HG03442 (cell line): ENCODE measurements at regions not wholly inside any gene's neighbourhood (a gene's known extent, or its start where the extent isn't known, plus 50 kb on each side); places are given as distances from the start of the nearest gene placed in this dataset.

Source experiments
- ATAC-seq: cut with Tn5 transposase; IDR thresholded peaks from one replicate; pipeline ENCODE4 v1.9.1; 2021; ENCODE audit warnings: mild to moderate bottlenecking, moderate library complexity; ENCODE audit not compliant: unreplicated experiment

DNA sequence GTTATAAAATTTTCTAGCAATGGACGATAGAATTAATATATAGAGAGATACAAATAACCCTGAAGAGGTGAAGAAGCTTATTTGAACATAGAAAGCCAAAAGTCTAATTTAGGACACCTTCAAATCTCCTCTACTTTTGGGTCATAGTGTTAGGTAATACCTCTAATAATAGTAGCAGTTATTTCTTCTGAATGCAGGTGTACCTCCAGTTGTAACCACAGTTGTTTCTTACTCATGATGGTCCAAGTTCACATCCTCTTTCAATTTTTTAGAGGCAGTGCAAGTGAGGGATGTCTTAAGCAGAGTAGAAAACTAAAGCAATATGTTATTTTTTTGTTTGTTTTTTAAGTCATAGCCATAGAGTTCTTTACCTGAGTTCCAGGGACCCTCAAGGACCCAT, 429.5 kb downstream of the CCDC85A start:
- no peak for ATAC-seq

DNA sequence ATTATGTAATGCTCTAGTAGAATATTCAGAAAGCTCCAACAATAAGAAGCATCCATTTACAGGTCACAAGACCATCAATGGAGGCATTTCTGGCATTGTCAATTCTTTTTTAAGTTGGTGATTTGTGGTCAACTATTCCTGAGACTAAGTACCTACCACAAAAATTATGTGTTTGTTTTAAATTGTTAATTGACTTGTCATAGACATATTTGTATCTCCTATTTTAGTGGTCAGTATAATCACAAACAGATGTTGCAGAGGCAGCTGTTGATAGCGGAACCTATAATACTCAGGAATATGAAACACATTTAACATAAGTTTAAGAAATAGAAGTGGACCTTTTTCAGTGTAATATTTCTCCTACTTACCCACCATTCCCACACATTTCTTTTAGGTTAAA, 430.1 kb downstream of the CCDC85A start:
- ATAC-seq = no peak

DNA sequence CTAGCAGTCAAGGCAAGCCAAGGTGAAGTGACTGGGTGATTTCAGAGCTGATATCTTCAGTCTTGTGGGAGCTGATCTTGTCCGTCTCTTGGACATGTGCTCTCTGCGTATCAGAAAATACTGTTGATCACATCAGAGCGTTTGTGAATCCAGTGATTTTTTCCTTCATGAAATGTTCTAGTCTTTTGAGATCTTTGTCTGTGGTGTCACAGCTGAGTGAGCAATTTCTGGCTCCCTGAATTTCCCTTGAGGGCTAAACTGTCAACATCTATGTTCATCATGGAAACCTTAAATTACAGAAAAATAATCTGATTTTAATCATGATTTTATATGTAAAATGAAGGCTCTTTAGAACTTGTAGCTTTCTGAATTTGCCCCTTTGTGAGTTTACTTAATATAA, 432.0 kb downstream of the CCDC85A start:
- ATAC-seq = no peak

DNA sequence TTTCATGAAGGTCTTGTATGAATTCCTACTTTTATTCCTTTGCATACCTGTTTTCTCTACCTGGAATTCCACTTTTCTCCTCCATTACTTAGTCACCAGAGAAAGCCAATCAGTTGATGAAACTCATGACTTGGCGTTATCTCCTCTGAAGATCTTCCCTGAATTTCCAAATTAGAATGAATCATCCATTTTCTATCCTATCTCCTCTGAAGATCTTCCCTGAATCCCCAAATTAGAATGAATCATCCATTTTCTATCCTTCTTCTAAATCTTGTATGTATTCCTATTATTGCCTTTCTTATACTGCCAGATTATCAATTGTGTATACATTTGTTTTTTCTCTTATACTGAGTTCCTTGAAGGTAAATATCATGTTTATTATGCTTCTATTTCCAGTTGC, 440.4 kb downstream of the CCDC85A start:
- ATAC-seq = no peak

DNA sequence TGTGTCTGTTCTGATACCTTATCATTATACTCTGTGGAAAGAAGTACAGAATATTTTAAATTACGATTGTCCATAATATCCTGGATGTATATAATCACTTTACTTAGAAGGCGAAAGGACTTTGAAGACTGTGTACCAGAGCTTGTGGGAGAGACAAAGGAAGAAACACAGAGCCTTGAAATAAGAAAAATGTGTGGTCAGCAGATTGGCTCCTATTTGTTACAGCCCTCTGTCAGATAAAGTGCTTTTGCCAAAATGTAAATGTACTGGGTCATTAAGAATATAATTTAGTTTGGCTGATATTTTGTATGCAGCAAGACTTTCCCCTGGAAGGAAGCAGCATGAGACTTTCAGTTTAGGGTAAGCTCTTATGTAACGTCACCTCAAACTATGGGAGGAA, 443.1 kb downstream of the CCDC85A start:
- no peak for ATAC-seq

DNA sequence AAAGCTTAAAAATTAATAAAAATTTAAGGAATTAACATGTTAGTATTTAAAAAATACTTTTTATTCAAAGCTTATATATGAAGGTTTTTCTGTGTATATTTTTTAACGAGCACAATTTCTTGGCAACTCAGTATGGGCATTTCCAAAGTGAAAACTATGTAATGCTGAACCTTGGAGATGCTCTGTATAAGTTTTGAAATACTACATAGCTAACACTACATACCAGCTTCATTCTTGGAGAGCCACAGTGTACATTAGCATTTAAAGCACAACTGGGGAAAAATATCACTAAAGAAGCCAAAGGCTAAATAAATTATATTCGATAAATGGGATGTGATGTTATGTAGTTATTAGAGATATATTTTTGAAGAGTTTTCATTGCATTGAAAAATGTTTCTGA, 446.5 kb downstream of the CCDC85A start:
- ATAC-seq = no peak

DNA sequence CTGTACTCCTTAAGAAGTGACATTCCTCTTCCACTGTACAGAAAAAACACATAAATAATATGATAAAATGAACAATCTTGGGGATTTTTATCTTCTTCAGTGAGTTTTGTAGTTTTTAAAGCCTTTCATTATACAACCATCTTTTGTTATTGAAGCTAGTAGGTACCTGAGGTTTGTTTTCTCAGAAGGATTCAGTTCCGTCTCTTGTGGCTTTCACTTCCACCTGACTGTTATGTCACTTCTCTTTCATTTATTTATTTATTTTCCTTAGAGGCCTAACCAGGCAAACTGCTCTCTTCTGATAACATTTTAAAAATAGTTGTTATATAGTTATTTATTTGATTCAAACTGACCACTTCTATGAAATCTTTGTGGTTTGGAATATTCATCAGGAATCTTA, 464.2 kb downstream of the CCDC85A start:
- ATAC-seq = no peak

DNA sequence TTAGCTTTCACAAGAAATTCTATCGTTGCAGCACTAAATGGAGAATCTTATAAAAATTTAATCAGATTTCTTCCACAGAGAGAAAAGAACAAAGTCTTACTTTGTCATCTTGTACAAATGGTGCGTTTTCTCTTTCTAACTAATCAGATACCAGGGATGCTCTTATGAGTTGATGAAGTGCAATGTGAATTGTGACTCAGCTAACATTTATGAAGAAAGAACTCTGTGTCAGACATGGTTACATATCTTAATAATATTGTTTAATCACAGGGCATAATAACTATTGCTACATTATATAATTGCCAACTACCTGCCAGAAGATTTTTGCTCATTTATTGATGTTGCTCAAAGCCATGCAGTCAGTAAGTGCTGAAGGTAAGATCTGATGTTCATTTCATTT, 465.0 kb downstream of the CCDC85A start:
- ATAC-seq = no peak

DNA sequence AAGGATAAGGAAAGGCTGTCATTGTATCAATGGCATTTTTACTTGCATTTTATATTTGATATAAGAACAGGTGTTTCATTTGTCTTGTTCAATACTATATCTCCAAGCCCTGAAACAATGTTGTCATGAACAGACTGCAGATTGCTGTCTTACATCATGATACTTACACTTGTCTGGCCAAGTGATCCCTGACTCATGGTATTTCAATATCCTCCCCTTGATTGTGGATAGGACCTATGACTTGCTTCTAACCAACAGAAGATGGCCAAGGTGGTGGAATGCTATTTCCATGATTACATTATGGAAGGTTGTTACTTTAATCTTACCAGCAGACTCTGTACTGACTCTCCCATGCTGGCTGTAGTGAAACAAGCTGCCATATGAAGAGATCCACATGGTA, 471.1 kb downstream of the CCDC85A start:
- ATAC-seq = no peak

DNA sequence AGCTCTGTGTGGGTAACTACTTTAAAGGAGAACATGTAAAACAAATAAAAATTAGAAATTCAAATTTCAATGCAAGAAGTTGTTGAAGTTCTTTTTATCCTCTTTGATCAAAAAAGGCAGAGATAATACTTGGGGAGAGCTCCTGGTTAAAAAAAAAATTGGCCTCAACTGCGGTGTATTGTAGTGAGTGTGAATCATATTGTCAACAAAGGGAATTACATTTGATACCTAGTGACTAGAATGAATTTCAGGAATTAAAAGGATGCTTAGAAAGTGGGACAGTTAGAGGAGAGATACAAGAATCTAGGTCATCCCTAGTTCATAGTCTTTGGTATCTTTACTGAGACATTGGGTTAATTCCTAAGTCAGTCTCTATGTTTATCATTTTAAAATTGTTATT, 473.0 kb downstream of the CCDC85A start:
- ATAC-seq = no peak

DNA sequence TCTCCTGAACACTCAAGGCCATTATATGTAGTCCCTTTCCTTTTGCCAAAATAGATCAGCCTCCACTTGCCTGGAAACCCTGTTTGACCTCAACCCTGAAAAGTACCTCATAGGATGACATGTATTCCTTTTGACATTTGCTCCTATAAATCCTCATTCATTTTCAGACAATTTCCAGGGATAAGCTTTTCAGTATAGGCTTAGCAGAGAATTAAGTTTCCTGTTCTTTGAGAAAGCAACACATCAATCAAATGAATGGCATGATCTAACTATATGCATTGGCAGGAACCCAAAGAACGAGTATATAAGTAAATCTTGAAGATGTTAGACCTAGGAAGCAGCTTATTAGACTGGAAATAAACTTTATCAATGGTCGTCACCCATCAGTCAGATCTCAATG, 483.0 kb downstream of the CCDC85A start:
- no peak for ATAC-seq

DNA sequence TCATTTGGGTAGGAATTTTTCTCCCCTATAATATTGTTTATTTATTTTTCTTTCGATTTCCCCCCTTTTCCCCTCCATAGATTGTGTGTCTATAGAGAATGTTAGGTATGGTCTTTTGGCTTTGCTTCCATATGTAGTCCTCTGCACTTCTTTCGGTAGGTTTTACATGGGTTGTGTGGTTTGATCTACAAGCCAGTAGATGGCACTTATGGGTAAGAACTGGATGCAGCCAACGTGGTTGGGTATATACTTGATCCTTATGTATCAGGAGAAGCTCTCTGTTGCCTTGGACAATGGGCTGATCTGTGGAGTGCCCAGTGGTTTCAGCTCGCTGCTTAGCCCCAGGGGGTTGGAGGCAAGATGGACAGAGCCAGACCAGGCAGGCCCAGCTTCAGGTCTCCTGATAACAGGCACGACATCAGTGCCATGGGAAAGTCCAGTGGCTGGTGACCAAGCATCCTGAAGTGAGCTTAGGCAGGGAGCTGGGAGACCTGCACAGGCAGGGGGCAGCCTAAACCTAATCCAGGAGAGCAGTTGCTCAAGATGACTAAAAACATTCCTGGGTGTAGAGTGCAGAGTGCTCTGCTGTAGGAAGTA, 488.3 kb downstream of the CCDC85A start:
- ATAC-seq = no peak

DNA sequence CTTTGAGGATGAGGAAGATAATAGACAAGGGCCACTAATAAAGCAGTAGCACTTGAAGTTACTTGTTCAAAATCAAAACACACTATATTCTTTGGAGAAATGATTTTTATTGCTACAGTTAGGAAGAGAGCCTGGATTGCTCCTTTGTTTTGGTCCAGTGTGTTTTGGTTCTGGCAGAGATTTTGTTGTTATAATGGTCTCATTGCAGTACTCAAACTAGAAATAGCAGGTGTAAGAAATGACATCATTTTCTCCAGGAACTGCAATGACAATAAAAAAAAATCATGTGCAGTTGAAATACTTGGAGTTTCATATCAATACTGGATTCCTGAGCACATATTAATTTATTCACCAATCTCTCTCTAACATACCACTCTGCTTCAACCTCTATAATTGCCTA, 490.3 kb downstream of the CCDC85A start:
- ATAC-seq = no peak

DNA sequence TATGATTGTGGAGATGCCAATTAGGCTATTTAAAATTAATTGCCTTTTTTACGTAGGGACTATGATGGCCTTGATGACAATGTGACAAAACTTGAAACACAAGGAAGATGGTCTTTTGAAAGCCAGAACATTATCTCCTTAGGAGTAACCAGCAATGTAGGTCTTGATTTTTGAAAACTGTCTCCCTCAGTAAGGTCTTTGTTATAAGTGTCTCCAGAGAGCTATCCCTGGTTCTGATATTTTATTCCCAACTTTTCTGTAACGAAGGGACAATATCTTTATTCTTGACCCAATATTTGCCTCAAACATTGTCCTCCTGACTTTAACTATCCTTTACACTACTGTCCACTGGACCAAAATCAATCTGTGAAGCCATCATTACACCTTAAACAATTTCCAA, 493.2 kb downstream of the CCDC85A start:
- ATAC-seq = no peak

DNA sequence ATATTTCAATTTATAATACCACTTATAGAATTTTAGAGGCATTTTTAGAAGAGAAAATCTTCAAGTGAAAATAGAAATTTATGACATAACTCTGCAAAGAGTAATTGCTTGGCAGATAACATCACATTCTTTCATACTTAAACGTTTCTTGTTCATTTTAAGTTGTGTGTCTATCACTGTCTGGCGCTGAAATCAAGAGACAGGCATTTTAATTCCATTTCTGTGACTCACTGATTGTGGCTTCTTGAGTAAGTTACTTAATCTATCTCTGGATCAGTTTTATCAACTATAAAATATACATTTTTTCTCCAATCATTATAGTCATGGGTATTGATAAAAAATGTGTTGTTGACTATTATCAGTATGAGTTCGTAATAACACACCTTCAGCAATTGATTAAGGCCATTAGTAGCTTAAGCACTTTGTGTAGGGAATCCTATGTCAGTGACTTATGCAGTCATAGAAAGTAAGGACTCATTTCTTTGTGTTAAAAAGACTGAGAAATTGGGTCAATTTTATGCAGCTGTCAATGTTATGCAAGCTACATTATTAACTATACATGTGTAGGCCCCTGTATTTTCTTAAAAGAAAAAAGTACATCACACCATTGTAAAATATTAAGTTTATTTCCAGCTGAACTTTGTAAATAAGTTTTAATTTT, 497.3 kb downstream of the CCDC85A start:
- ATAC-seq = no peak

DNA sequence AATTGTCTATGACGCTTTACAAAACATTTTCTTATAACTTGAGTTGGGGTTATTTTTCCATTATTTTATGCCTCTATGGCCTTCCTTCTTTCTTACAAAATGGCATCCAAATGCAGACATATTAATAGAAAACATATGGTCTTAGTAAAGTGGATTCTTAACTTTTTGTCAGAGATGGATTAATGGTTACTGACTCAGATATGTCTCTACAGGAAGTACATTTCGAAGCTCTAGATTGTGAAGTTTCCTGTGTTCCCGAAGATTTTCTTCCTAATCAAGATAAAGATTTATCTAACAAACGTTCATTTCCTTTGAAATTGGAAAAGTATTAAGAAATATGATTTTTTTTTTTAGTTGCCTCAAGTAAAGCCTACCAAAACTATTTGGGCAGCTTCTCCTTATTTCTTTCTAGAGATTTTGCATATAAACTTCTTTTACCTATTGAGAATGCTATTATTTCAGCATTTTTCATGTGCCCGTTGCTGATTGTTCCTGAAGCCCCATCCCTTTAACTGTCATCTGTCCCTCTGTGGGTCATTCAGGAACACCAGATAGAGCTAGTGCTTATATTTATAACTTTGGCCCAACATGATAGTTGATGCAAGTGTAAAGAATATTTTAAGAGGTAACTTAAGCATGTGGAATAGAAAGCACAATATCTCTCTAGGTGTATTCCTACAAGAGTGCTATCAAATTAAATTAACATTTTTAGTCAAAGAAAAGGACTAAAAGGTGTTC, 498.0 kb downstream of the CCDC85A start:
- no peak for ATAC-seq

DNA sequence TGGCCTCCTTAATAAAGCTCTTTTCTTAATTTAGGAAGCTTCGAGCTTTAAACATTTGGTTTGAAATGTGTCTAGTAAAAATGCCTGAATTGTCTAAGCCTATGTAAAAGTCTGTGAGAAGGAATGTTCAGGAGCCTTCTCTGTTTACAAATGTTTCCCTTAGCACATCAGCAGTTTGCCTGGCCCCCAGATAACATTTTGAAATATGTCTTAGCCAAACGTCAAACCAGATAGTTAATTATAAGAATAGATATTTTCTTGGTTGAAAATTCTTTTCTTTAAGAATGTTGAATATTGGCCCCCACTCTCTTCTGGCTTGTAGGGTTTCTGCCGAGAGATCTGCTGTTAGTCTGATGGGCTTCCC, 498.6 kb downstream of the CCDC85A start:
- no peak for ATAC-seq

DNA sequence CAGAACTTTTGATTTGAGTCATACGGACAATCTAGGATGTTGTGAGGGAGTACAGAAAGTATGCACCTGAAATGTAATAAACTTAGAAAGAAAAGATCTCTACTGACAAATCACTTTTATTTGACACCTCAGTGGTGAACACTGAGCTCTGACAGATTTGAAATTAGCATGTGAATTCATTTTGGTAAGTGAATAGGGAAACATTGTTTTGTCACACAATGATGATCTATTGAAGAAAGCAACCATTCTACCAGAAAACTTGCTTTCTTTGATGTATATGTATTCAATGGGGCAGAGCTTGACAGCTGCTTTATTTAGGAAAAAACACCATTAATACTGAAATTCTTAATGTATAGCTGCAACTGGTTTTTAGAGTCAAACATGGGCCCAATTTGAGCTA, 500.5 kb downstream of the CCDC85A start:
- no peak for ATAC-seq

DNA sequence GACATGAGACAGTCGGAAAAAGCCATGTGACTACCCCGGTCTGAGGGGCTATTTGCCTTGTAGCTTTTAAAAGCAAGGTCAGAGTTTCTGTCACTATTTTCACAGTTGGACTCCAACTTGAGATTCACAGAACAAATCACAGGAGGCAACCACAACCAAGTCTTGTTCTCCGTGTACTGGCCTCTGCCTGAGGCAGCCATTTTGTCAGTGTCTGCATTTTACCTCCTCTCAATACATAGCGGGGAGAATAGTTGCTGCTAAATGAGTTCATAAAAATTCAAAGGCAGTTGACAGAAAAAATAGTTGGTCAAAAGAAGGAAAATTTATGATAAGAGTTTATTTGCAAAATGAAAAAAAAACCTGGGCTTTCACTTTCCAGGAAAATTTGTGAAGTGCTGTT, 501.4 kb downstream of the CCDC85A start:
- ATAC-seq = no peak

DNA sequence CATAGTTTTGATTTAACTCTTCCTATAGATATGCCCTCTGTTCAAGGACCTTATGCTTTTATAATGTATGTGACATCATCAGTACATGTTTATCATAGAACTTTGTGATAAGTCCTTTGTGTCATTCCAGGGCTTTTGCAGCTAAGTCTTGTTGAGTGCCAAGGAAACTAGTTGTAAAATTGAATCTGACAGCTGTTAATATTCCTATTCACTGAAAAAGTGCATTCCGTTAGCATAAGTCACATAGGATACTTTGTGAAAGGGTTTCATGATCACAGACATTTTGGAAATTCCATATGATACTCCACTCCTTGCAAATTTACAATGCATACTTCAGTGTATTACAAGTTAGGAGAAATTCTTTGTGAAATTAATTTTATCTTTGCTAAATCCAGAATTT, 503.4 kb downstream of the CCDC85A start:
- ATAC-seq = no peak

DNA sequence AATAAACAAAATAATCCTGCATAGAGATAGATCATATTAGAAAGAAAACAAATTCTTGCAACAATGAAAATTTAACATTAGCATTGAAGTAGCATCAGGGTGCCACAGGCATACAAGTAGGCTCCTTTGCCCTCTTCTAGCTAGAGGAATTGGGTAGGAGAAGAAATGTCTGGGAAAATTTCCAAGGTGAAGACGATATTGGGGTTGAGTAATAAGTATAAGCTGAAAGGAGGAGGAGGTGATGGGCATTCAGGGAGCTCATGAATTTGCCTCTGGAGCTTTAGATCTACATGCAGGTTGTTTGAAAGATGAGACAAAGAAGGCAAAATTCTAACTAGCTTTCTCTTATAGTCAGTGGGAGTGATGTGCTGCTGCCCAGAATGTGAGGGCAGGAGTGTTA, 504.9 kb downstream of the CCDC85A start:
- no peak for ATAC-seq

DNA sequence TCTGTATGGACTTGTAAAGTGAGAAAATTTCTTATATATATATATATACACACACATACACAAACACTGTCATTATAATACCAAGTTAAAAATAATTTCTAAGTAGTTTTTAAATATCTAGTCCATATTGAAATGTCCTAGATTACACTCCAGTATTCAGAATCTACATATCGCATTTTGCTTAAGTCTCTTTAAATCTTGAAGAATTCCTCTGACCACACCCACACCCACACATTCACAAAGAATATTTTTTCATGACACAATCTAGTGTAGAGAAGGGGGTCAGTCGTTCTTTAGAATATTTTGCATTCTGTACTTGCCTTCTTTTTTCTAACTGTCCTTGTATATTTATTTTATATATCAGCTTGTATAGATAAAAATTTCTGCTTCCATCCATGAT, 509.7 kb downstream of the CCDC85A start:
- ATAC-seq = no peak

DNA sequence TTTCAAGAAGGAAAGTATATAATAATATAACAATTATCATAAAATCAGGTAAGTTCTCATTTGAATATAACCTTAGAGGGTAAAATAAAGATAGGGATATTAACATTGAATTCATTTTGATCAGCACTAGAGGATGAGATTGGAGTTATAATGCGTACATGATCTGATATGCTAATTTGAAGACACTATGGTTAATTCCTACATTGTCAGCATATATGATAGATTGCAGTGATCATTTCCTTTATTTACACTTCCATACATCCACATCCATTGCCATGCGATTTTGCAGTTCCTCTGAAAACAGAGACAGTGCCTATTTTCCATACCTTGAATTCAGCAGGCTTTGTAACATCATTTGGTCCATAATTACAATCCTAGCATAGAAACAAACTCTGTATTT, 519.2 kb downstream of the CCDC85A start:
- no peak for ATAC-seq
